ENCODE measurements at regions not wholly inside any gene's neighbourhood (a gene's known extent, or its start where the extent isn't known, plus 50 kb on each side); places are given as distances from the start of the nearest gene placed in this dataset.

GRCh38 chr2:165011199-165011598 is 55.9 kb upstream of the SLC38A11 start:
- no peak overlapping the region for H3K4me2 ChIP-seq (ENCODE audit: low read depth, low read length, poor library complexity, severe bottlenecking)
- H3K27me3 ChIP-seq (ENCODE audit: low read length), result no peaks in the 10 kb centered on the region
- no peaks in the 10 kb centered on the region for H3K9me3 ChIP-seq (ENCODE audit: low read length)
- H3K27ac ChIP-seq (ENCODE audit: low read length), result no peak overlapping the region
- H3K79me2 ChIP-seq (ENCODE audit: low read length), result no peaks in the 10 kb centered on the region
- no peak overlapping the region for H2AFZ ChIP-seq (ENCODE audit: low read length)
- H3K4me3 ChIP-seq (ENCODE audit: low read length), result no peak overlapping the region
- no peaks in the 10 kb centered on the region for H3K36me3 ChIP-seq (ENCODE audit: insufficient read depth, low read length)
- no peaks in the 10 kb centered on the region for H3K4me1 ChIP-seq (ENCODE audit: low read length)
- no peak overlapping the region for H3K9ac ChIP-seq (ENCODE audit: low read length)
- no peak for DNase-seq
- H3K9me2 ChIP-seq (replicated peaks; ENCODE audit: insufficient read depth, low read length), result no peaks in the 10 kb centered on the region
- H4K20me1 ChIP-seq (ENCODE audit: insufficient read depth, low read depth, low read length), result no peaks in the 10 kb centered on the region

- Histone ChIP-seq H3K79me2 (ENCODE audit: low read length) (no peaks in the 10 kb centered on the region), H3K27ac (ENCODE audit: low read length) (no peak overlapping the region), H3K9me3 (ENCODE audit: low read length) (no peaks in the 10 kb centered on the region), H3K4me3 (ENCODE audit: low read length) (no peak overlapping the region), H3K36me3 (ENCODE audit: insufficient read depth, low read length) (no peaks in the 10 kb centered on the region), H3K9me2 (replicated peaks; ENCODE audit: insufficient read depth, low read length) (no peaks in the 10 kb centered on the region), H3K9ac (ENCODE audit: low read length) (no peak overlapping the region), H3K4me2 (ENCODE audit: low read depth, low read length, poor library complexity, severe bottlenecking) (no peak overlapping the region), H2AFZ (ENCODE audit: low read length) (no peak overlapping the region), H3K4me1 (ENCODE audit: low read length) (no peaks in the 10 kb centered on the region), H3K27me3 (ENCODE audit: low read length) (no peaks in the 10 kb centered on the region), H4K20me1 (ENCODE audit: insufficient read depth, low read depth, low read length) (no peaks in the 10 kb centered on the region)
- no peak for DNase-seq
These were observed 55.2 kb upstream of the SLC38A11 start for GRCh38 chr2:165010556-165010955.

GRCh38 chr2:165009466-165009865 is 54.1 kb upstream of the SLC38A11 start:
- Histone ChIP-seq H4K20me1 (ENCODE audit: insufficient read depth, low read depth, low read length) (no peaks in the 10 kb centered on the region), H3K4me3 (ENCODE audit: low read length) (no peak overlapping the region), H3K27ac (ENCODE audit: low read length) (no peak overlapping the region), H3K4me1 (ENCODE audit: low read length) (no peaks in the 10 kb centered on the region), H3K9ac (ENCODE audit: low read length) (no peak overlapping the region), H3K36me3 (ENCODE audit: insufficient read depth, low read length) (no peaks in the 10 kb centered on the region), H3K79me2 (ENCODE audit: low read length) (no peaks in the 10 kb centered on the region), H3K27me3 (ENCODE audit: low read length) (no peaks in the 10 kb centered on the region), H2AFZ (ENCODE audit: low read length) (no peak overlapping the region), H3K9me2 (replicated peaks; ENCODE audit: insufficient read depth, low read length) (no peaks in the 10 kb centered on the region), H3K9me3 (ENCODE audit: low read length) (no peaks in the 10 kb centered on the region), H3K4me2 (ENCODE audit: low read depth, low read length, poor library complexity, severe bottlenecking) (no peak overlapping the region)
- no peak for DNase-seq

GRCh38 chr2:165008730-165009315 is 53.5 kb upstream of the SLC38A11 start:
- no peaks in the 10 kb centered on the region for H4K20me1 ChIP-seq (ENCODE audit: insufficient read depth, low read depth, low read length)
- no peak overlapping the region for H3K4me2 ChIP-seq (ENCODE audit: low read depth, low read length, poor library complexity, severe bottlenecking)
- H3K36me3 ChIP-seq (ENCODE audit: insufficient read depth, low read length), result no peaks in the 10 kb centered on the region
- H3K9me2 ChIP-seq (replicated peaks; ENCODE audit: insufficient read depth, low read length), result no peaks in the 10 kb centered on the region
- no peaks in the 10 kb centered on the region for H3K9me3 ChIP-seq (ENCODE audit: low read length)
- no peak overlapping the region for H2AFZ ChIP-seq (ENCODE audit: low read length)
- H3K27ac ChIP-seq (ENCODE audit: low read length), result no peak overlapping the region
- no peaks in the 10 kb centered on the region for H3K27me3 ChIP-seq (ENCODE audit: low read length)
- no peaks in the 10 kb centered on the region for H3K4me1 ChIP-seq (ENCODE audit: low read length)
- DNase-seq, result no peak
- H3K79me2 ChIP-seq (ENCODE audit: low read length), result no peaks in the 10 kb centered on the region
- H3K9ac ChIP-seq (ENCODE audit: low read length), result no peak overlapping the region
- H3K4me3 ChIP-seq (ENCODE audit: low read length), result no peak overlapping the region

- no peak for DNase-seq
- Histone ChIP-seq H3K9me2 (replicated peaks; ENCODE audit: insufficient read depth, low read length) (no peaks in the 10 kb centered on the region), H3K27ac (ENCODE audit: low read length) (no peak overlapping the region), H3K4me2 (ENCODE audit: low read depth, low read length, poor library complexity, severe bottlenecking) (no peak overlapping the region), H3K9me3 (ENCODE audit: low read length) (no peaks in the 10 kb centered on the region), H3K79me2 (ENCODE audit: low read length) (no peaks in the 10 kb centered on the region), H3K4me3 (ENCODE audit: low read length) (no peak overlapping the region), H3K9ac (ENCODE audit: low read length) (no peak overlapping the region), H3K4me1 (ENCODE audit: low read length) (no peaks in the 10 kb centered on the region), H2AFZ (ENCODE audit: low read length) (no peak overlapping the region), H3K36me3 (ENCODE audit: insufficient read depth, low read length) (no peaks in the 10 kb centered on the region), H4K20me1 (ENCODE audit: insufficient read depth, low read depth, low read length) (no peaks in the 10 kb centered on the region), H3K27me3 (ENCODE audit: low read length) (no peaks in the 10 kb centered on the region)
These were observed 51.9 kb upstream of the SLC38A11 start for GRCh38 chr2:165007161-165007744.
